Uterus (tissue), 2 donors: ENCODE measurements at regions not wholly inside any gene's neighbourhood (a gene's known extent, or its start where the extent isn't known, plus 50 kb on each side); places are given as distances from the start of the nearest gene placed in this dataset.

Experiments used
- CTCF ChIP-seq, 4 experiments: fragments of 200-600 bp in 2 of 4; fragments of 450-650 bp in 2 of 4; sonication (generic) in 2 of 4; IDR thresholded peaks; one replicate each; pipeline ENCODE4 v1.5.1; 2016 to 2019; ENCODE audit warnings: antibody characterized with exemption in 4 of 4, mild to moderate bottlenecking in 2 of 4, moderate library complexity in 1 of 4
- POLR2A ChIP-seq, 2 donors: fragments of 450-650 bp; IDR thresholded peaks; one replicate each; pipeline ENCODE4 v1.6.1; 2016; ENCODE audit warnings: antibody characterized with exemption in 2 of 2, mild to moderate bottlenecking in 1 of 2, moderate library complexity in 1 of 2

- TF ChIP-seq CTCF (IDR thresholded peaks at IDR 0.05) (no peak), POLR2A (IDR thresholded peaks at IDR 0.05) (no peak)
Observed at GRCh38 chr16:55052741-55053415, 122.2 kb downstream of the IRX5 start.
